ENCODE measurements at regions not wholly inside any gene's neighbourhood (a gene's known extent, or its start where the extent isn't known, plus 50 kb on each side); places are given as distances from the start of the nearest gene placed in this dataset.

GRCh38 chr3:105223815-105224214, 142.9 kb upstream of the ALCAM start:
- TF ChIP-seq POLR2A (IDR thresholded peaks at IDR 0.05; ENCODE audit: extremely low read depth, insufficient read length) = no peak
- TF ChIP-seq CTCF (IDR thresholded peaks at IDR 0.05; ENCODE audit: low read depth, low read length) = no peak
- TF ChIP-seq, protein P1, sequence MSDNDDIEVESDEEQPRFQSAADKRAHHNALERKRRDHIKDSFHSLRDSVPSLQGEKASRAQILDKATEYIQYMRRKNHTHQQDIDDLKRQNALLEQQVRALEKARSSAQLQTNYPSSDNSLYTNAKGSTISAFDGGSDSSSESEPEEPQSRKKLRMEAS (IDR thresholded peaks at IDR 0.05; ENCODE audit: low read depth, low read length) = no peak
- TF ChIP-seq MYC (IDR thresholded peaks at IDR 0.05; ENCODE audit: low read depth, low read length) = no peak
- no peak for DNase-seq (ENCODE audit: low read depth)
- H3K4me3 ChIP-seq (ENCODE audit: low read depth, low read length) = no peak overlapping the region

GRCh38 chr3:105228696-105229095, 138.0 kb upstream of the ALCAM start:
- H3K4me3 ChIP-seq (ENCODE audit: low read depth, low read length) = no peak overlapping the region
- TF ChIP-seq MYC (IDR thresholded peaks at IDR 0.05; ENCODE audit: low read depth, low read length) = no peak
- no peak for TF ChIP-seq POLR2A (IDR thresholded peaks at IDR 0.05; ENCODE audit: extremely low read depth, insufficient read length)
- TF ChIP-seq, protein P1 (IDR thresholded peaks at IDR 0.05; ENCODE audit: low read depth, low read length) = no peak
- TF ChIP-seq CTCF (IDR thresholded peaks at IDR 0.05; ENCODE audit: low read depth, low read length) = no peak
- DNase-seq (ENCODE audit: low read depth) = no peak

DNA sequence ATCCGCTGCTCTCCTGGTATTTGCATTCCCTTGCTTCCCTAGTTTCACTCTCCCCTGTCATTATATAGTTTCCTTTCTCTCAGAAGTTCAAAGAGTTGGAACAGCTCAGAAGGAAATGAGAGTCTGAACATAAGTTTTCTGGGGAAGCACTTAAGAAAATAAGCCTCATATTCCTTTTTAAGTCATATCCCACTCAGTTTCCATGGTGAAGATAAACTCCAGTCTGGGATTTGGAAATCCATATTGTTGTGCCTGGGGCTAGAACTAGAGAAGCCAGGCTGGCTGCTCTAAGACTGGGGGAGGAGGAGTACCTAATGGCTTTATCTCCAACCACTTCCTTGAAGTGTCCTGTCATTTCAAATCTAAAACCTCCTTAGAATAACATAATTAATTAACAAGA, 134.2 kb upstream of the ALCAM start:
- H3K4me3 ChIP-seq (ENCODE audit: low read depth, low read length) = no peak overlapping the region
- DNase-seq (ENCODE audit: low read depth) = no peak
- TF ChIP-seq CTCF (IDR thresholded peaks at IDR 0.05; ENCODE audit: low read depth, low read length) (no peak), MYC (IDR thresholded peaks at IDR 0.05; ENCODE audit: low read depth, low read length) (no peak), POLR2A (IDR thresholded peaks at IDR 0.05; ENCODE audit: extremely low read depth, insufficient read length) (no peak)
- TF ChIP-seq, protein P1 (IDR thresholded peaks at IDR 0.05; ENCODE audit: low read depth, low read length) = no peak

GRCh38 chr3:105233010-105233409, 133.7 kb upstream of the ALCAM start:
- no peak for DNase-seq (ENCODE audit: low read depth)
- H3K4me3 ChIP-seq (ENCODE audit: low read depth, low read length) = no peak overlapping the region
- TF ChIP-seq MYC (IDR thresholded peaks at IDR 0.05; ENCODE audit: low read depth, low read length) (no peak), CTCF (IDR thresholded peaks at IDR 0.05; ENCODE audit: low read depth, low read length) (no peak), POLR2A (IDR thresholded peaks at IDR 0.05; ENCODE audit: extremely low read depth, insufficient read length) (no peak)
- TF ChIP-seq, protein P1 (IDR thresholded peaks at IDR 0.05; ENCODE audit: low read depth, low read length) = no peak

DNA sequence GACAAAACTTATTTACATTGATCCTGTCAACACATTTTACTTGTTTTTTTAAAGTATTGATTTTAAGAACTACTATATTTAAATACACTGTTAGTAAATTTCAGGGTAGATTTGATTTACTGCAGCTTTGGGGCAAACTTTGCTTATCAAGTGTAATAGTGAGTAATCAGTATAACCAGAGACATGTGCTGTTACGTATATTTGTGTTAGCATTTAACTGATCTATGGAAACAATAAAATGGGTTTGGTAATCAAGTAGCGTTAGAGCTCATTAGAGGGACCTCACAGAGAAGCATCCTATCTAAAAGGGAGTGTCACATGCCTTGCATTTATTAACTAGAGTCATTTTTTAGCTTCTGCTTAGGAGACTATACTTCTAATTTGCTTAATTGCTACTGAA, 131.5 kb upstream of the ALCAM start:
- no peak overlapping the region for H3K4me3 ChIP-seq (ENCODE audit: low read depth, low read length)
- DNase-seq (ENCODE audit: low read depth) = no peak
- TF ChIP-seq MYC (IDR thresholded peaks at IDR 0.05; ENCODE audit: low read depth, low read length) (no peak), POLR2A (IDR thresholded peaks at IDR 0.05; ENCODE audit: extremely low read depth, insufficient read length) (no peak)
- TF ChIP-seq, protein P1 (IDR thresholded peaks at IDR 0.05; ENCODE audit: low read depth, low read length) = no peak

DNA sequence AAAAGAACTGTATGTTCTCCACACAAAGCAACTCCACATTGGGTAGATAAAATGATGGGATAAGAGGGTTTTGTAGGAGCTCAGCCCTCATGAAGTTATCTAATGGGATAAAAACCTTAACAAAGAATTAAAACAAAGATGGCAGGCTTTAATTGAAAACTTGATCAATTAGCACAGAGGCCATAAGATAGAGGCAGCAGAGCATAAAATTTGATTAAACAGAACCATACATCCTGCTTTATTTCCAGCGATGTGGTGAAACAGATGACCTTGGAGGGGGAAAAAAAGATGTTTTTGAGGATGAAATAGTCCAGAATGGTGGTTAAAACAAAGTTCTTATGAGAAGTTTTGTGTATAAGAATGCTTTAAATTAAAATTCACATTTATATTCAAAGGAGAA, 130.9 kb upstream of the ALCAM start:
- no peak overlapping the region for H3K4me3 ChIP-seq (ENCODE audit: low read depth, low read length)
- no peak for DNase-seq (ENCODE audit: low read depth)
- TF ChIP-seq, protein P1 (IDR thresholded peaks at IDR 0.05; ENCODE audit: low read depth, low read length) = no peak
- no peak for TF ChIP-seq MYC (IDR thresholded peaks at IDR 0.05; ENCODE audit: low read depth, low read length)
- TF ChIP-seq POLR2A (IDR thresholded peaks at IDR 0.05; ENCODE audit: extremely low read depth, insufficient read length) = no peak
- TF ChIP-seq CTCF (IDR thresholded peaks at IDR 0.05; ENCODE audit: low read depth, low read length) = no peak

Measured in NB4 (cell line).